ENCODE measurements at regions not wholly inside any gene's neighbourhood (a gene's known extent, or its start where the extent isn't known, plus 50 kb on each side); places are given as distances from the start of the nearest gene placed in this dataset.

DNA sequence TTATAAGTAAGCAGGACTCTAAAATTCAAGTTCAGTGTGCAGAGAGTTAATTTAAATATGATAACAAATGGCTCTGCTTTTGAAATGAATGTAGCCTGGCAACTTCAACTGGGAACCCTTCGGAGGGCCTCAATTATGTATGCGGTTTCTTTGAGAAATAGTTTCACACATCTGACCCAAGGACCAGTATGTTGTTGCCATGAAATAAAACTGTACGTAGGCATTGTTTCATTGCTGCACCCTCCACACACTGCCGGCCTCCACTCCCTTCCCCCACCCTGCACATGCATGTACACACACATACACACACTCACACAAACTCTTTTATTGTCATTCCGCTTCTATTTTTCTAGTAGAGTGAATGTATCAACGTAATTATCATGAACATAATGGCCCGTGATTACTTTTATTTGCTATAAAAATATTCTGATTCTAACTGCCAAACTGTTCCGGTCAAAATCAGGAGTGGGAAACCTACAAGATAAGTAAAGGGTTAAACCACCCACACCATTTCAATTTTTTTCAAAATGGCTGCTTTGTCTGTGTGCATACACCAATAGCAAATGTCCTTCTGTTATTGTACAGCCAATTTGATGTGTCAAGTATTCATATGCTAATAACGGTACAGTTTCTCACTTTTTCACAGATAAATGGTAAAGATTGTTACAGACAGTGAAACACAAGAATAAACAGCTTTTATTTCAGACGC is 215.5 kb upstream of the TMEM161B start:
- TF ChIP-seq, protein P1, sequence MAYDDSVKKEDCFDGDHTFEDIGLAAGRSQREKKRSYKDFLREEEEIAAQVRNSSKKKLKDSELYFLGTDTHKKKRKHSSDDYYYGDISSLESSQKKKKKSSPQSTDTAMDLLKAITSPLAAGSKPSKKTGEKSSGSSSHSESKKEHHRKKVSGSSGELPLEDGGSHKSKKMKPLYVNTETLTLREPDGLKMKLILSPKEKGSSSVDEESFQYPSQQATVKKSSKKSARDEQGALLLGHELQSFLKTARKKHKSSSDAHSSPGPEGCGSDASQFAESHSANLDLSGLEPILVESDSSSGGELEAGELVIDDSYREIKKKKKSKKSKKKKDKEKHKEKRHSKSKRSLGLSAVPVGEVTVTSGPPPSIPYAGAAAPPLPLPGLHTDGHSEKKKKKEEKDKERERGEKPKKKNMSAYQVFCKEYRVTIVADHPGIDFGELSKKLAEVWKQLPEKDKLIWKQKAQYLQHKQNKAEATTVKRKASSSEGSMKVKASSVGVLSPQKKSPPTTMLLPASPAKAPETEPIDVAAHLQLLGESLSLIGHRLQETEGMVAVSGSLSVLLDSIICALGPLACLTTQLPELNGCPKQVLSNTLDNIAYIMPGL (CRISPR knock-in tag; IDR thresholded peaks at IDR 0.05; ENCODE audit: borderline replicate concordance in 1 of 2, low read depth in 1 of 2), result no peak
- TF ChIP-seq, protein P2, sequence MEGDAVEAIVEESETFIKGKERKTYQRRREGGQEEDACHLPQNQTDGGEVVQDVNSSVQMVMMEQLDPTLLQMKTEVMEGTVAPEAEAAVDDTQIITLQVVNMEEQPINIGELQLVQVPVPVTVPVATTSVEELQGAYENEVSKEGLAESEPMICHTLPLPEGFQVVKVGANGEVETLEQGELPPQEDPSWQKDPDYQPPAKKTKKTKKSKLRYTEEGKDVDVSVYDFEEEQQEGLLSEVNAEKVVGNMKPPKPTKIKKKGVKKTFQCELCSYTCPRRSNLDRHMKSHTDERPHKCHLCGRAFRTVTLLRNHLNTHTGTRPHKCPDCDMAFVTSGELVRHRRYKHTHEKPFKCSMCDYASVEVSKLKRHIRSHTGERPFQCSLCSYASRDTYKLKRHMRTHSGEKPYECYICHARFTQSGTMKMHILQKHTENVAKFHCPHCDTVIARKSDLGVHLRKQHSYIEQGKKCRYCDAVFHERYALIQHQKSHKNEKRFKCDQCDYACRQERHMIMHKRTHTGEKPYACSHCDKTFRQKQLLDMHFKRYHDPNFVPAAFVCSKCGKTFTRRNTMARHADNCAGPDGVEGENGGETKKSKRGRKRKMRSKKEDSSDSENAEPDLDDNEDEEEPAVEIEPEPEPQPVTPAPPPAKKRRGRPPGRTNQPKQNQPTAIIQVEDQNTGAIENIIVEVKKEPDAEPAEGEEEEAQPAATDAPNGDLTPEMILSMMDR (CRISPR knock-in tag; IDR thresholded peaks at IDR 0.05), result no peak
- TF ChIP-seq SRF (IDR thresholded peaks at IDR 0.05; ENCODE audit: low read depth, low read length), result no peak
- no peak for TF ChIP-seq CHD2 (IDR thresholded peaks at IDR 0.05; ENCODE audit: low read depth, low read length)
- no peak for TF ChIP-seq SOX5 (CRISPR knock-in tag; IDR thresholded peaks at IDR 0.05; ENCODE audit: borderline replicate concordance)
- TF ChIP-seq TAF1 (CRISPR knock-in tag; IDR thresholded peaks at IDR 0.05), result no peak
